SK-N-MC (cell line): ENCODE measurements at regions not wholly inside any gene's neighbourhood (a gene's known extent, or its start where the extent isn't known, plus 50 kb on each side); places are given as distances from the start of the nearest gene placed in this dataset.

Experiments
- EZH2 ChIP-seq: fragments of 200-600 bp; sonication (generic); IDR thresholded peaks from one replicate; pipeline ENCODE4 v1.6.1; 2017; ENCODE audit warnings: antibody characterized with exemption
- FOXP2 ChIP-seq: optimal IDR thresholded peaks from 2 replicates; pipeline ENCODE3; 2011; ENCODE audit warnings: mild to moderate bottlenecking, moderate library complexity; ENCODE audit not compliant: insufficient read depth; ENCODE audit errors: extremely low read length, control extremely low read depth
- POLR2AphosphoS5 ChIP-seq: IDR thresholded peaks from 2 replicates; pipeline ENCODE4 v1.6.1; 2012; ENCODE audit warnings: mild to moderate bottlenecking, low read depth, low read length, borderline replicate concordance

GRCh38 chr10:31706464-31707092 lies 222.1 kb downstream of the ARHGAP12 start:
- TF ChIP-seq POLR2AphosphoS5 (no peak), EZH2 (no peak), FOXP2 (no peak)
